ENCODE measurements at regions not wholly inside any gene's neighbourhood (a gene's known extent, or its start where the extent isn't known, plus 50 kb on each side); places are given as distances from the start of the nearest gene placed in this dataset.

GRCh38 chr3:178300441-178300959 is 235.7 kb upstream of the KCNMB2 start:
- Histone ChIP-seq H3K9me3 (ENCODE audit: low read depth, low read length, poor library complexity, severe bottlenecking) (no peaks in the 10 kb centered on the region), H3K4me3 (ENCODE audit: low read depth, low read length, poor library complexity, severe bottlenecking) (no peak overlapping the region), H3K27ac (ENCODE audit: low read depth, low read length, poor library complexity, severe bottlenecking) (no peak overlapping the region), H3K4me1 (ENCODE audit: insufficient read depth, low read length, poor library complexity, severe bottlenecking) (peaks cover 7% of the 10 kb centered on the region), H3K36me3 (ENCODE audit: insufficient read depth, low read length, poor library complexity, severe bottlenecking) (no peaks in the 10 kb centered on the region), H3K27me3 (replicated peaks; ENCODE audit: insufficient read depth, low read depth, low read length, poor library complexity) (no peaks in the 10 kb centered on the region)
- DNase-seq (ENCODE audit: low spot score): no peak
- ChIA-PET POLR2A (ENCODE audit: low non-redundant PET) (no interaction called here), CTCF (no interaction called here)
- BruUV-seq (replicated peaks): no TSS peak
- intact Hi-C loops (cut with micrococcal nuclease; ENCODE audit: unreplicated experiment): no loop called here
- no peak for TF ChIP-seq EZH2 (IDR thresholded peaks at IDR 0.05; ENCODE audit: borderline replicate concordance, low read depth, low read length, poor library complexity, severe bottlenecking)
- no peak for TF ChIP-seq CTCF (conservative IDR thresholded peaks at IDR 0.05; ENCODE audit: low read depth, low read length)

GRCh38 chr3:178302966-178303930 is 233.0 kb upstream of the KCNMB2 start:
- Histone ChIP-seq H3K36me3 (ENCODE audit: insufficient read depth, low read length, poor library complexity, severe bottlenecking) (no peaks in the 10 kb centered on the region), H3K27ac (ENCODE audit: low read depth, low read length, poor library complexity, severe bottlenecking) (no peak overlapping the region), H3K4me3 (ENCODE audit: low read depth, low read length, poor library complexity, severe bottlenecking) (no peak overlapping the region), H3K27me3 (replicated peaks; ENCODE audit: insufficient read depth, low read depth, low read length, poor library complexity) (no peaks in the 10 kb centered on the region), H3K9me3 (ENCODE audit: low read depth, low read length, poor library complexity, severe bottlenecking) (no peaks in the 10 kb centered on the region), H3K4me1 (ENCODE audit: insufficient read depth, low read length, poor library complexity, severe bottlenecking) (no peaks in the 10 kb centered on the region)
- ChIA-PET POLR2A (ENCODE audit: low non-redundant PET) (interaction anchor here (0.6 kb wide), 1 partner anchor 21 kb away, joined by 3 read pairs; no protein-coding TSS in a partner anchor), CTCF (no interaction called here)
- no TSS peak for BruUV-seq (replicated peaks)
- intact Hi-C loops (cut with micrococcal nuclease; ENCODE audit: unreplicated experiment): no loop called here
- TF ChIP-seq CTCF (conservative IDR thresholded peaks at IDR 0.05; ENCODE audit: low read depth, low read length) (no peak), EZH2 (IDR thresholded peaks at IDR 0.05; ENCODE audit: borderline replicate concordance, low read depth, low read length, poor library complexity, severe bottlenecking) (no peak)
- no peak for DNase-seq (ENCODE audit: low spot score)

GRCh38 chr3:178304758-178305467 is 231.3 kb upstream of the KCNMB2 start:
- no peak overlapping the region for H3K4me3 ChIP-seq (ENCODE audit: low read depth, low read length, poor library complexity, severe bottlenecking)
- intact Hi-C loops (cut with micrococcal nuclease; ENCODE audit: unreplicated experiment): no loop called here
- no peaks in the 10 kb centered on the region for H3K9me3 ChIP-seq (ENCODE audit: low read depth, low read length, poor library complexity, severe bottlenecking)
- H3K4me1 ChIP-seq (ENCODE audit: insufficient read depth, low read length, poor library complexity, severe bottlenecking): no peaks in the 10 kb centered on the region
- POLR2A ChIA-PET (ENCODE audit: low non-redundant PET): no interaction called here
- no peaks in the 10 kb centered on the region for H3K36me3 ChIP-seq (ENCODE audit: insufficient read depth, low read length, poor library complexity, severe bottlenecking)
- CTCF ChIA-PET: no interaction called here
- TF ChIP-seq CTCF (conservative IDR thresholded peaks at IDR 0.05; ENCODE audit: low read depth, low read length) (no peak), EZH2 (IDR thresholded peaks at IDR 0.05; ENCODE audit: borderline replicate concordance, low read depth, low read length, poor library complexity, severe bottlenecking) (no peak)
- no TSS peak for BruUV-seq (replicated peaks)
- no peaks in the 10 kb centered on the region for H3K27me3 ChIP-seq (replicated peaks; ENCODE audit: insufficient read depth, low read depth, low read length, poor library complexity)
- no peak overlapping the region for H3K27ac ChIP-seq (ENCODE audit: low read depth, low read length, poor library complexity, severe bottlenecking)
- no peak for DNase-seq (ENCODE audit: low spot score)

All from A673 (cell line).